Kidney tubule cell (primary cell): ENCODE measurements at regions not wholly inside any gene's neighbourhood (a gene's known extent, or its start where the extent isn't known, plus 50 kb on each side); places are given as distances from the start of the nearest gene placed in this dataset.

Experiments used
- DNase-seq: peaks from one replicate; pipeline ENCODE4 v3.0.0-alpha.2; 2018; ENCODE audit warnings: low spot score

DNA sequence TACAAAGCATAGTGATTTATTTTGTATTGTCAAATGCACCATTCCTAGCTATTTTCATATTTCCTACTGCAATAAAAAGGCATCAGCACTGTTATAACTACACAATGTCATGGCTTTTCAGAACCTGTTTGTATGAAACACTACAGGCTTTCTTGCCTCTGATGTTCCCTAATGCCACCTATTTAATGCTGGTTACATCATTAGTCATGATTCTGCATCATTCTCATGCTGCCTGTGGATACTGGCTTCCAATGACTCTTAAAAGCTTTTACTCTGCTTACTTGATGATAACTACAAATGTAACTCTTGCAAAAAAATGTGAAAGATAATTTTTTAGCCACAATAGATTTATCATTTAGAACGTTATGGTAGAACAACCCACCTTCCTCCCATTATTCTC lies 529.4 kb downstream of the HTR7 start:
- DNase-seq = no peak

DNA sequence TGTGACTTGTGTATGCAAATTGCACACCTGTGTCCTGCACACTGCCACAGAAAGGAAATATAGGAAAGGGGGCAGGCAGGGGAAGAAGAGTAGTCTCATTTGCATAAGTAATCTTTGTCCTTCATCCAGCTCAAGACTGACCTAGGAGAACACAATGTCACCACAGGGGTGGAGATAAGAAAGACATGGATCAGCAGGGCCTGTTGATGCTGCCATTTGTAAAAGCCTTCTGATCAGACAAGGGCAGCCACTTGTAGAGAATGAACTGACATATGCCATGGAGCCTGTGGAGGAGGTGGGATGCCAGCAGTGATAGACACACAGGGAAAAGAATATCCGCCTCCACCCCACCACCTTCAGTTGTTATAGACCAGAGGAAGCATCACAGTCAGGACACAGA lies 528.9 kb downstream of the HTR7 start:
- DNase-seq = no peak

DNA sequence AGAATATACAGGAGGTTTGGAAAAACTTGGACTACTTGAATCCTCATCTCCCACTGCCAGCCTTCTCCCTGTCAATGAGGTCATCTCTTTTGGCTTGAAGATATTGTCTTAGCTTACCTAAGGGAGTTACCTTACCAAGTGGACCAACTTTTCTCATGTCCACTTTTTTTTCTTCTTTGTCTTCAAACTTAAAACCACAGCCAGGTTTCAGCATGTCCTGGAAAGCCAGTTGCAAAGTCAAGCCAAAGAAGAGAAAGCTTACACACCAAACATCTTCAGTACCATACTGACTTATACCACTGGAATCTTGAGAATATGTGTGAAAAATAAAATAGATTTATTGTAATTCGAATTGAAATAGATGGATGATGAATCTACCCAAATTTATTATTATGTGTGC lies 520.5 kb downstream of the HTR7 start:
- no peak for DNase-seq

DNA sequence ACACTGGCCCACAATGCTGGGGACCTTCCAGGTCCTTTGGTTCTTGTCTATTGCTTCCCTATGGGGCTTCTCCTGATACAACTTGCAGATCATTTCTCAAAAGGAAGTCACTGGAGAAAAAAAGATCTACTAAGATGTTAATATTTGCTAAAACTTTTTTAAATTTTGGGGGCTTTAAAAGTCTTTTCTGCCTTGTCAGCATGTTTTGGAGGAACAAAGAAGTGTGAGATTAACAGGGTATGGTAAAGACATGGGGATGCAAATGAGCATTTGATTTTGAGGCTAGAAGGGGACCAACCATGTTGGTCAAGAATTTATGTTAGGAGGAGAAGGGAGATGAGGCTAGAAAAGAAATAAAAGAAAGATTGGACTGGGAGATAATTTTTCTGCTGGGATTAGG lies 515.4 kb downstream of the HTR7 start:
- no peak for DNase-seq

DNA sequence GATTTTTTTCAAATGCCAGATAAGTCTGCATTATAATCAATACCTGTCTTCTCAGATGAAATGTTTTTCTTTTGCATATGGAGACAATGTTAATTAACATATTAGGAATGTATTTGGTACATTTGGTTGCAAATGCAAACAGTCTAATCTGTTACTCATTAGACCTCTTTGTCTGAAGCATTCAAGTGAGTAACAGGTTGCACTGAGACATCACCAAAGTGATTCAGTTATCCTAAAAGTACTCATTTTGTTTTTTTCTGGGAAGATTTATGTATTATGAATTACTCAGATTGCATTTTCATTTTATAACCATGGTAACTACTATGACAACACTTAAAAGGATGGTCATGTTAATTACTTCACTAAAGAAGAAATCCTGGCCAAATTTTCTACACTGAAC lies 513.6 kb downstream of the HTR7 start:
- DNase-seq = peak; percentile 16

DNA sequence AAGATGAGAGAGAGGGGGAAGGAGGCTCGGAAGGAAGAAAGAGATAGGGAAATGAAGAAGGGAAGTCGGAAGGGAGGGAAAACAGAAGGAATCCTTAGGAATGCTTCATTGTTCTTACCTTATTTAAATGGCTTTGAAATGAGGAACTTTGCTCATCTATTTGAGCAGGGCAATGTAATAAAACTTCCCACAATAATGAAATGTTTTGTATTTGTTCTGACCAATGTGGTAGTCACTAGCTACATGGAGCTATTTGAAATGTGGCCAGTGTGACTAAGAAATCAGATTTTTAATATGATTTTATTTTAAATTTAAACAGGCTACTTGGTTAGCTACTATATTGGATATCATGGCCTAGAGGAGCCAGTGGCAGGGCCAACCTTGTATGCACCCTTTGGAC lies 510.6 kb downstream of the HTR7 start:
- no peak for DNase-seq

DNA sequence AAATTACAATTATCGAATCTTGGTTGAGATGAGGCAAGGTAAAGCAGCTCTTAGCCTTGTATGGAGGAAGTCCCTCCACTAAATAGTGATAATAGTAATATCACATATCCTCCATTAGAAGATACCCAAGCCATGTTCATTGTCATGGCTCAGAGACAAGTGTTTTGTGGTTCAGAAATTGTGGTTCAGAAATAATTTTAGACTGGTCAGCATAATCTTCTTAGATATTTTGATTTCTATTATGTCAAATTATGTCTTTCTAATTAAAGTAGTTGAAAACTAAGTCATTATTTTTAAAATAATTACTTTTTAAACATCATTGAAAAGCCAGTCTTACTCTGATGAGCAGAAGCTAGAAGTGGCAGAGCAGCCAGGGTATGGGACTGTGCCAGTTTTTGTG lies 507.7 kb downstream of the HTR7 start:
- DNase-seq = no peak

DNA sequence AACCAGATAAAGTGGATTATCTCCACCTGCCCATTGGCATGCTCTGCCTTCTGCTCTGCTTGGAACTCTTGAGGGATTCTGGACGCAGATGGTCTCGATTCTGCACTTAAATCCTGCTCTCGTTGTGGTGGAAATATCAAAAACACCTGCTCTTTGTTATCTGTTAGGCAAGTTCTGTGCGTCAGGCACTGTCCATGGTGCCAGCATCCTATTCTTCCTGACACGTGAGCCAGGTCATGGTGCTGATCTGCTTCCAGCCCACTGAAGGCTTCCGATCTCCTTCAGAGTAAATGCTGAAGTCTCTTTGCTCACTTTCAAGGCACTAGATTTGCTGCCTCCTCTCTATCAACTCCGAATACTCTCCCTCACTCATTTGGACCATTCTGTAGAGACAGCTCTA lies 505.6 kb downstream of the HTR7 start:
- DNase-seq = no peak

DNA sequence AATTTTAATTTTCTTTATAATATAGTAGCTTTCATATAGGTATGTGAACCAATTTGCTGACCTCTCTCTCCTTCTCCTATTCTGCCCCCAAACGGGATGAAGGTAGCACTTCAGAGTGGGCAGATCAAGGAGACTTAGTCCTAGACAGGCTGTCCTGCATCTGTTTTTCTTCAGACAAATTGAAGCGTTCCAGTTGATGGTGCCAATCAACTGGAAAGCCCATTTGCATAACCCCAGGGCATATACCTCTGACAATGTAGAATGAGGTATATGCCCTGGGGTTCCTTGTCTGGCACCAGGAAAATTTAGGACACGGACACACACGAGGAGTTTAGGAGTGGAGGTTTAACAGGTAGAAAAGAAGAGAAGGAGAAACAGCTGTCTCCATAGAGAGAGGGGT lies 502.9 kb downstream of the HTR7 start:
- DNase-seq = no peak

DNA sequence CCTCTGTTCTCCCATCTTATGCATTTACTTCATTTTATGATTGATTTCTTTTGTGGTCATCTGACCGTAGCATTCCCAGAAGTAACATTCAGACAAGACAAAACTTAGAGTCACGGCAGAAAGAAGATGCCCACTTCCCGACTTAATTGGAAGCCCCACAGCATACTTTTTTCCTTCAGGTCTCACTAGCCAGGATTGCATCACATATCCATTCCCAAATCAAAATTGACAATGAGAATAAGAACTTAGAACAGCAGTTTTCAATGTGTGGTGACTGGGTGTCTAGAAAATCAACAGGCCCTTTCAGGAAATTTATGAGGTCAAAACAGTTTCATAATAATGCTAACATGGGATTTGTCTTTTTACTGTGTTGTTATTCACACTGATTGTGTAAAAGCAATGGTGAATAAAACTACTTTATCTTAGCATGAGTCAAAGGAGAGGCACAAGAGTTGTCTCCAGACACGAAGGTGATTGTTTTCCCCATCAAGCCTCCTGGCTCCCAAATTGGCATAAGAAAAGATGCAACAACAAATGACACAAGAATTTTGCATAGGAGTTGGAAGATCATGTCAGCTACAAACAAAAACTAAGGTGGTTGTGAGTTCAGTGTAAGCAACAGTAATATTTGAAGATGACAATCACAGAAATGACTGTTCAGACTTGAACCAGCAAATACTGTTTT lies 493.9 kb downstream of the HTR7 start:
- DNase-seq = no peak

DNA sequence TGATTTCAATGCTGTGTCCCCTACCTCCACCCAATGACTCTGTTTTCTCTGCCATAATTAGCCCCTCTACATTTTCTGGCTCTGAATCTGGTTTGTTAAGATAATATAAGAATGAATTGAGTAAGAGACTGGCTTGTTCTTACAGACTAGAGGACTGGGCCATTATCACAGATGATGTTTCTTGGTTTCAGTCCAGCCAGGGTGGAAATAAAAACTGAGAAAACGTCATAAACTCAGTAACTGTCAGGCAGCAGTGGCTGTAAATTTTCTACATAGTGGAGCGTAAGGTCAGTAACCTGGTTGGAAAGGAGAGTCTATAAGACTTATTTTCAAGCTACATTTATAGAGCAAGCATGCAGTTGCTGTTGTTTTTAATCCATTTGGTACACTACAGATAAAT lies 485.4 kb downstream of the HTR7 start:
- no peak for DNase-seq

DNA sequence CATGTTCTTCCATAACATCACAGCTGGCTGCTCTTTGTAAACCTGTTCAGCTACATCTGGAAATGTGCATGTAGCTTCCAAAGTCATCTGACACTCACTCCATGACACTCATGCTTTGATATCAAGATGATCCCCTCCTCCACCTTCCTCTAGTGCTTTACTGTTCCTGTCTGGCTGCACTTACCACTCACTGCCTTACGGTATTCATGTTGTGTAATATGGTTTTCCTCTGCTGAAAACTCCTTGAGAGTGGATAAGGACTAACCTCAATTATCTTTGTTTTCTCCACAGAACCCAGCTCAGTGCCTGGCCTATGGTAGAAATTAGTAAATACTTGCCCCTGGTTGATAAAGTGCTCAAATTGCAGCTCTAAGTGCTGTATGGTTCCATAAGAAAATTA lies 483.9 kb downstream of the HTR7 start:
- DNase-seq = no peak

DNA sequence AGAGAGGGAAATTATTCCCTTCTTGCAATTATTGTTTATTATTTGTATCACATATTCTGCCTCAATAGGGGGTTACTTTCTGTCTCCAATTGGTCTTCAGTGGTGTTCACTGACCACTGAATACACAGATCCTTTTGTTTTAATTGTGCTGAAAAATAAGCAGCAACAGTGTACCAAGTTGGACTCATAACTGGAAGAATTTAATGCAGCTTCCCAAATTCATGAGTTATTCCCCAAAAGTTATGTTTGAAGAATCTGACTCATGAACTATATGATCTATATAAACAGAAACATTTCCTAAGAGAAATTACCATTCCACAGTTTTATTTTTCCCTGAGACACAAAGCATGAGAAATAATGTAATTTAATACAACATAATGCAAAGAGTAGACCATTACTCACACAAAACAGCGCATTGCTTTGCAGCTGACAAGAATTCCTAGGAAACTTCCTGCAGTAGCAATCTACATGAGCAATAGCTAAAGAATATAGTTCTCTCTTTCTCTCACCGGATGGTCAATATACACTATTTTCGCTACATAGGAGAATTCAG lies 479.2 kb downstream of the HTR7 start:
- DNase-seq = no peak

DNA sequence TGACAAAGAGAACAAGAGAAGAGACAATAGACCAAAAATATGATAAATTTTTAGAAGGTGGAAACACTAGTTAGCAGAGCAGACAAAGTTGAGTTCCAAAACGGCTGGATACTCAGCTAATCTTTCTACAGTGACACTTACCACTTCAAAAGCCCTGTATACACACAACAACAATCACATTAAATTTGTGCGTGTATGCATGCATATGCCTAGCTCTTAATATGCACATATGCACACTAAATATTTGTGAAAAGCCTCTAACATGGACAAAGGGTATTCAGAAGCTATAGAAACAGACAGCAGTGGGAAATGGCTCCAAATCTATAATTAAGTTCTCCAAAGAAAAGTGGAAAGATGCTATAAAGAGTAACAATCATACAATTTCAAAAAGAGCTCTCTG lies 476.4 kb downstream of the HTR7 start:
- DNase-seq = no peak

DNA sequence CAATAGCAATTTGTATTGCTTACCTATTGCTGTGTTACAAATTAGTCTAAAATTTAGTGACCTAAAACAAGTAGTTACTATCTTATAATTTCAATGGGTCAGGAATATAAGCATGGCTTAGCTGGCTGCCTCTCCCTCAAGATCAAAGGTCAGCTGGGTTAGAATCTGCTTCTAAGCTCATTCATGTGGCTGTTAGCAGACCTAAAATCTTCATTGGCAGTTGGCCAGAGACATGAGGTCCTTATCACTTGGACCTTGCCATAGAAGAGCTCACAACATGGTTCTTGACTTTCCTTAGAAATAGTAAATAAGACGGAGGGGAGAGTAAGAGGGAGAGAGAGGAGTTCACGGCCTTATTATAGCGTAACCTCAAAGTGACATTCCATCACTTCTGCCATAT lies 468.0 kb downstream of the HTR7 start:
- DNase-seq = no peak

DNA sequence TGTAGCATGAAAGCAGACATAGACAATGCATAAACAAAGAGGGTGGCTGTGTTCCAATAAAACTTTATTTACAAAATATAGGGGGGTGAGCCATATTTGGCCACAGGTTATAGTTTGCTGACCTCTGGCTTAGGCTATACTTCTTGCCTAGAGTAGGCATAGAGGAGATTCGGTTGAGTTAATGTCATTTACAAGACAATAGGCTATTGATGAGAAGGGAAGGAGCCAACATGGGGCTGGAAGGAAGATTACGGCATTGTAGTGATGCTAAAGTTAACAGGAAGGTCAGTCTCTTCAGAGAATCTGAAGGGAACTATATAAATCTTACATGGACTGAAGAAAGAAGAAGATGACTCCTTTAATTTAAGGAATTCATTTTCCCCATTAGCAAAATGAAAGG lies 463.5 kb downstream of the HTR7 start:
- DNase-seq = no peak

DNA sequence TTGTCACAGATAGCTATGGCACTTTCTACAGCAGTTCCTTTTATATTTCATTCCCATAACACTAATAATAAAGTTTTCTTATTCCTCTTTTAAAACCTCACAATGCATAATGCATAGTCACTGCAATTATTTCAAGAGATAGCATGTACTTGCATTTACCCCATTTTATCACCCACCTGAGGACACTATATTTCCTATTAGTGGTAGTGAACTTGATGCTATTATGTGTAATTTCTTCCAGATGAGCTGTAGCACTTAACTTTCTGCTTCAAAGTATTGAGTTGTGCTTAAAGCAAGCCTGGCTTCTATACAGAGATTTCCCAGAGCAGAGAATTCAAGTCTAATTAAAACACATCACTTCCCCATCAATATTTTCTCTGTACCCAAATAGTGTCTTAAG lies 461.1 kb downstream of the HTR7 start:
- DNase-seq = no peak

DNA sequence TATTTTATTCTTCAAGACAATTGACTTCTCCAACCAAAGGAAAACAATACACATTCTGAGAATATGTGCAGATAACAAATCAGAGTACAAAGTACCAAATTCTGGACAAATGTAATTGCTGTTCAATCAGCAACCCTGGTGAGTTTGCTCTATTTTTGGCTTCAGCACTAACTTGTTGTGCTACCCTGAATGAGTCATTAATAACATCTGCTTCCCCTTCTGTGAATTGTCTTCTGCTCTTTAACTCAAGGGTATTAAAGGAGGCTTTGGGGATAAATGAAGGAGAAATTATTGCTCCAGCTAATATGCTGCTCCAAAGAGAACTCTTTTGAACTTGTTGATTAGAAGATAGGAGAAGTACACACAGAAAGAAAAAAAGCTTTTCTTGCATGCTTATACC lies 459.3 kb downstream of the HTR7 start:
- no peak for DNase-seq

DNA sequence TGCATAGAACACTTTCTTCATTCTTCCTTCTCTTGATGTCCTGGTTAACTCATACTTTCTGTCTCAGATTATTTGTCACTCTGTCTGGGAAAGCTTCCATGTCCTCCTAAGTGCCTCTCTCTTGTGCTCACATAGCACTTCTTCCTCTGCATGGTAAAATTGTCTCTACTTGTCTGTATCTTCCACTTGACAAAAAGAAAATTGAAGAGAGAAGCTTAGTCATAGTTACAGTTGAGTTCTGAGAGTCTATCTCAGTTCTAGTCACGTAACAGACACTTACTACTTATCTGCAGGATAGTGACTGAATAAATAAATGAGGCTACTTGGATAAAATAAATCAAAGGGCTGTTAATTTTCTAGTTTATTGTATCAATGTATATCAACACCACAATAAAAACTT lies 458.1 kb downstream of the HTR7 start:
- DNase-seq = no peak

DNA sequence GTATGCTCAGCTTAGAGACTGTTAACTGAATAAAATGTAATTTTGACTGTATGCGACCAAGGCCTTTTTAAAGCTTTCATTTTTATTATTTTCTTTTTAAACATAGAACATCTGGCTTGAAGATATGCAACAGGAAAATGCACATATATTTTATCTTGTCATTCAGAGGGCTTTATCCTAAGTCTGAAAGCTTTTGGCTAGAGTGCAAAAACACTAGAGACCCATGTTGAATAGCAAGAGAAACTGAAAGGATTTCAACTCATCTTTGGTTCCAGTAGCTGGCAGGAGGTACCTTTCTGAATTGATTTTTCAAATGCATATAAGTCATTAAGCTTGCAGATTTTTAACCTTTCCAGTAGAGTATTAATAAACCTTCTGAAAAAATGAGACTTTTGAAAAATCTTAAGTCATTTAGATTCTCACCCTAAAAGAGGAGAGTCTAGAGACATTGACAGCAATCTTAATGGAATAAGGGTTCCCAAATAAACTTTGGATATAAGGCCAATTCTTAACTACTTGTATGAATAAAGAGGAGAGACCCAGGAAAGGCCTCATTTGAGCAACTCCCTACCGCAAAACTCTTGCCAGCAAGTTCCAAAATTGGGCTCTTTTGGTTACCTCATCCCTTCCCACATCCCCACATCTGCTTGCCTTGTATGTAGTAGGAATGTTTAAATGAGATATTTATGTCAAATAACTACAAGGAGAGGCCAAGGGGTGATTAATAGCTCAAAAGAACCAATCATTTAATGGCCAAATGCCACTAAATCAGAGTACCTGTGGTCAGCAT lies 454.4 kb downstream of the HTR7 start:
- DNase-seq = no peak

DNA sequence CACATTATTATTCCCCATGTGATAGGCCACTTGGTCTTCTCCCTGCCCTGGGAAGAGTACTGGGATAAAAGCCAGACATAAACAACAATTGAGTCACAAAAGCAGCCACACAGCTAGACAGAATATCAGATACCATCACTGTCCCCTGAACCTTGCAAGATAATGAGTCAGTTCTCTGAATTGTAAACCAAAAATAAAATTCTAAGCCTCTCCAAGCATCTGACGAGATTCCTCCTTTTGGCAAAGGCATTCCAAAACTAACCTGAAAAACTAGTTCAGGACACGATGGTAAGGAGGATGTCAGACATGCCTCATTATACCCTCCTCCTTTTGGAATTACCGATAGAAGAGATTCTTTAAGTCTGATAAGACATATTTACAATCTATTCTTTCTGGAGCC lies 450.7 kb downstream of the HTR7 start:
- DNase-seq = peak; percentile 24

DNA sequence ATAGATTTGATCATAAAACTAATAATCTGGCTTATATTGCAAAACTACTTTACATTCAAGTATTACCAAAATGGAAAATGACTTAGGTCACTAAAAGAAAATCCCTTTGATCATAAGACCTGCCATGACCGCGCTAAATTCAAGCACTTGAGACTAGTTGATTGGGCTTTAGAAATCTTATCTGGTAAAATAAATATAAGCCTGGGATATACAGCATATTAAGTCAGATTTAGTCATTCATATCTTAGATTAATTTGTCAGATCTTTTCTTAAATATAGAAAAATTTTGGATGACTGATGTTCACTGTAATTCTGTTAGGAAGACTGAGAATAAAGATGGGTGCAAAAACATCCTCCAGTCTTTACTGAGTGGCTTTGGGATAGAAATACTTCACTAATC lies 450.0 kb downstream of the HTR7 start:
- DNase-seq = no peak

DNA sequence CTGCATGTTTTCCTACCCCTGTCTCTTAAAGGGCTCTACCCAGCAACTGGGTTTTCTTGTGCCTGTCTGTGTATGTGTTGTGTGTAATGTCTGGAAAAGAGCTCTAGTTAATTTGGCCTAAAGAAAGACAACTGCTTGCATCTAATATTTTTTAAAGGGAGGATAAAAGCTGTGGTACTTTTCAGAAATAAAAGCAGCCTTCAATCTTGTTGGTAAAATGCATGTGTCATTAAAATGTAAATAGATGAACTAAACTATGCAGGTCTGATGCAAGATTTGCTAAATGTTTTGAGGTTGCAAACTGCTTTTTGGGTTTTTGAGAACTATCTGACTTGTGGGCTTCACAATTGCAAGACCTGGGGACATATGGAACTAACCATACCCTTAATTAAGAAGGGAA lies 445.3 kb downstream of the HTR7 start:
- no peak for DNase-seq

DNA sequence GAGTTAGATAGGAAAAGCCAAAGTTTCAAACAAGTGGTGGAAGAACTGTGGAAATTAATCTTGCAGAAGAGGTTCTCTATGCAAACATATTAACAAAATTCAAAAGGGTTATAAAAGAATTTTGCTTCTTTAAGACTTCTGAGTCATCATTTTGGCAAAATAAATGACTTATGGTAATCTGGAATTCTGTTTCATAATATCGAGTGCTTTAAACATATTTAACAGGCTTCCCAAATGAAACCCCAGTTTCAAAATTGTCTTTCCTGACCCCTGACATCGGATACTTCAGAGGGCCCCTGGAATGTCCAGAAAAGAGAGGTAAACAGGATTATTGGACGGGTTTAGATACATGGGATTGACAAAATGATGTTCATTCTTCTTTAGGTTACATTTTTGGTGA lies 444.6 kb downstream of the HTR7 start:
- no peak for DNase-seq
